Astrocyte of the spinal cord (primary cell): ENCODE measurements at regions not wholly inside any gene's neighbourhood (a gene's known extent, or its start where the extent isn't known, plus 50 kb on each side); places are given as distances from the start of the nearest gene placed in this dataset.

ENCODE experiments used
- DNase-seq: peaks from one replicate; pipeline ENCODE4 v3.0.0; 2011; ENCODE audit warnings: low read depth, low spot score
- H3K4me3 ChIP-seq: 2 replicates; pipeline ENCODE4 v1.5.1; 2011; ENCODE audit warnings: low read depth, mild to moderate bottlenecking, low read length, moderate library complexity
- in situ Hi-C: cut with HindIII; loops from 2 replicates; pipeline ENCODE4 v1.10.0; 2017; ENCODE audit warnings: low sequenced_read_pairs
- TF ChIP-seq, protein P1 (sequence below): IDR thresholded peaks from 2 replicates; pipeline ENCODE4 v1.5.1; 2012; ENCODE audit warnings: low read depth, mild to moderate bottlenecking, low read length, inconsistent platforms

DNA sequence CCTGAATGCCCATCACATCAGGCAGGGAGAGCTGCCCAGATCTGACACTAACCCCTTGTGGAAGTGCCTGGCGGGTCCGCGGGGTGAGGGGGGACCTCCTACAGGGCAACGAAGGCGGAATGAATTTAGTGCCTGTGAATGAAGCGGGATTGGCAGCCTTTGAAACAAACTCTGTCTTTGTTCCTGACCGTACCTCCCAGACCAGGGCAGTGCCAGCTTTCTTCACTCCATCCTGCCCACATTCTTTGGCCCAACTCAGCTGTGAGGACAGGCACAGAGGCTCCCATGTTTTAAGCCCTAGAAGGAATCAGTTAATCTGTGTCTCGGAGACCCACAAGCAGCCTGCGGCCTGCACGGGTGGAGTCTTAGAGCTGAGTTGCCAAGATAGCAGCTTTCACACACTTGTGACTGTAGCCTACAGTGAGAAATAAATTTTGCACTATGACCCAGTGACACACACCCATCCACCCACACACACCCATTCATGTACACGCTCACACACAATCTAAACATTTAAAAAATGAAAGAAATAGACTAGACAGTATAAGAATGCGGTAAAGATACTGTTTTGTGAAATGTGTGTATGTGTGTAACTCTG is 60.1 kb upstream of the USP24 start:
- H3K4me3 ChIP-seq, result no peak overlapping the region
- DNase-seq, result peak; percentile 29
- in situ Hi-C loops, result no loop called here
- TF ChIP-seq, protein P1, sequence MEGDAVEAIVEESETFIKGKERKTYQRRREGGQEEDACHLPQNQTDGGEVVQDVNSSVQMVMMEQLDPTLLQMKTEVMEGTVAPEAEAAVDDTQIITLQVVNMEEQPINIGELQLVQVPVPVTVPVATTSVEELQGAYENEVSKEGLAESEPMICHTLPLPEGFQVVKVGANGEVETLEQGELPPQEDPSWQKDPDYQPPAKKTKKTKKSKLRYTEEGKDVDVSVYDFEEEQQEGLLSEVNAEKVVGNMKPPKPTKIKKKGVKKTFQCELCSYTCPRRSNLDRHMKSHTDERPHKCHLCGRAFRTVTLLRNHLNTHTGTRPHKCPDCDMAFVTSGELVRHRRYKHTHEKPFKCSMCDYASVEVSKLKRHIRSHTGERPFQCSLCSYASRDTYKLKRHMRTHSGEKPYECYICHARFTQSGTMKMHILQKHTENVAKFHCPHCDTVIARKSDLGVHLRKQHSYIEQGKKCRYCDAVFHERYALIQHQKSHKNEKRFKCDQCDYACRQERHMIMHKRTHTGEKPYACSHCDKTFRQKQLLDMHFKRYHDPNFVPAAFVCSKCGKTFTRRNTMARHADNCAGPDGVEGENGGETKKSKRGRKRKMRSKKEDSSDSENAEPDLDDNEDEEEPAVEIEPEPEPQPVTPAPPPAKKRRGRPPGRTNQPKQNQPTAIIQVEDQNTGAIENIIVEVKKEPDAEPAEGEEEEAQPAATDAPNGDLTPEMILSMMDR, result no peak

DNA sequence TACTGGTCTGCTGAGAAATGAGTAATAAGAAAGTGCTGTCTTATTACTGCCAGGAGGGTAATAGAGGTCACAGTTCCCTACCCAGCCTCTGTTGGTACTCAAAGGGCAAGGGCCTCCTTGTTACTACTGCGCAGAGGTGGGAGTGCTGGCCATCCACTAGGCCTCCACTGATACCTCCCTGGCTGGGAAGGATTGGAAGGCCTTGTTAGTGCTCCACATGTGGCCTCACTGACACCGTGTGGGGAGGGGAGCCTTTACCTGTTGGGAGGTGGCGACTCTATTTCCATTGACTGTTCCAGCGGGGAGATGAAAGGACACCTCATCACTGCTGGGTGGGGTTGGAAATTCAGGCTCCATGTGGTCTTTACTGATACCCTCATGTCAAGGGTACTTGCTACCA is 57.8 kb upstream of the USP24 start:
- H3K4me3 ChIP-seq, result no peak overlapping the region
- DNase-seq, result no peak
- in situ Hi-C loops, result no loop called here
- TF ChIP-seq, protein P1, result no peak
